Lower leg skin (tissue), 4 donors: ENCODE measurements at regions not wholly inside any gene's neighbourhood (a gene's known extent, or its start where the extent isn't known, plus 50 kb on each side); places are given as distances from the start of the nearest gene placed in this dataset.
"Not testable (repeated sequence)": the region's sequence is repeated elsewhere in the genome, so short reads cannot be mapped to it uniquely, and the experiment has no call there.

Source experiments
- DNase-seq, 2 donors: peaks; one replicate each; pipeline ENCODE4 v3.0.0-alpha.2; 2019; ENCODE audit warnings: low spot score in 2 of 2
- H3K4me3 ChIP-seq: fragments of 200-600 bp; sonication (generic); 2 replicates; pipeline ENCODE4 v1.5.1; 2017; ENCODE audit warnings: mild to moderate bottlenecking, low read depth; ENCODE audit not compliant: poor library complexity, severe bottlenecking
- CTCF ChIP-seq, 3 donors: fragments of 450-650 bp; IDR thresholded peaks; one replicate each; pipeline ENCODE4 v1.5.1; 2016; ENCODE audit warnings: antibody characterized with exemption in 3 of 3, mild to moderate bottlenecking in 3 of 3, moderate library complexity in 2 of 3
- POLR2A ChIP-seq, 2 donors: fragments of 450-650 bp; IDR thresholded peaks; one replicate each; pipeline ENCODE4 v1.6.1; 2016 to 2017; ENCODE audit warnings: antibody characterized with exemption in 2 of 2, mild to moderate bottlenecking in 1 of 2, moderate library complexity in 1 of 2
- WGBS, 2 donors: methylation state at CpG; one replicate each; pipeline ENCODE4 v1.1.5; 2018; 5-methylcytosine and 5-hydroxymethylcytosine counted together
- intact Hi-C: fragments of 100-400 bp; cut with DNase I; formaldehyde crosslinking; loops from one replicate; pipeline ENCODE4 v1.15.0; 2023; ENCODE audit warnings: low total_unique reads

DNA sequence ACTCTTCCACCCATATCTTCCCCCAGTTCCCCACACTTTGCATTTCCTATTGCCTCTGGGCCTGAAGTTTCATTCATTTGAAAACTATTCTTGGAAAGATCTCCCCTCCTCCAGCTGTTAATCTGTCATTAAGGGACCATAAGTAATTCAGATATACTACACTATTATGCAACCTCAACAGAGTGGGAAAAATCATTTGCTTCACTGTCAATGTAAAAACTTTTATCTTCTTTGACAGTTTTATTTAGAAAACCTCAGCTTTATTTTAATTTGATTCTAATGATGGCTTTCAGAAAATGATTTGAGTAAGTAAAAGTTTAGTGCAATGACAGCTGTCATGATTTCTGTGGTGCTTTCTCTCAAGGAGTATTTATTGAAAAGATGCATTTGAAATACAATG lies 435.3 kb upstream of the KCNMB2 start:
- no peak overlapping the region for H3K4me3 ChIP-seq
- intact Hi-C loops: loop anchor here (10.0 kb wide), 1 partner anchor 1884 kb away; no protein-coding TSS in a partner anchor
- TF ChIP-seq POLR2A (IDR thresholded peaks at IDR 0.05) (no peak), CTCF (IDR thresholded peaks at IDR 0.05) (no peak)
- DNase-seq: no peak

DNA sequence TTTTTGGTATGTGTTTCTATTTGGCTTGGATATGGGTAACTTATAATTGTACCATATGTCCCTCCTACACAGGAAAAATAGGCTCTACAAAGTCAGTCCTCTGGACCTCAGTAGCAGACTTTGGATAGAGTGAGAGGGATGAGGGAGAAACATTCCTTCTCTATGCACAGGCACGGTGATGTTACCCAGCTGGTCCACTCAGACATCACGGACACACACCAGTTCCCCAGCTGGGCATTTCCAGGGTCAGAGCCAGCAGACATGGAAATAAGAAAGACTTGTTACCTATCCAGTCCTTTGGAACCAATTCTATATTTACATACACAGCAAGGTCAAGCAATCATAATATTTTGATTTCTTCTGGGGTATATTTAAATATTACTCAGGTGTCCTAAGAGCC lies 433.1 kb upstream of the KCNMB2 start:
- no peak overlapping the region for H3K4me3 ChIP-seq
- intact Hi-C loops: loop anchor here (10.0 kb wide), 1 partner anchor 1882 kb away; no protein-coding TSS in a partner anchor
- no peak for DNase-seq
- WGBS, 2 donors: 88 to 97% methylated on average over 2 of the region's 2 CpGs
- TF ChIP-seq CTCF (IDR thresholded peaks at IDR 0.05) (no peak), POLR2A (IDR thresholded peaks at IDR 0.05) (no peak)

DNA sequence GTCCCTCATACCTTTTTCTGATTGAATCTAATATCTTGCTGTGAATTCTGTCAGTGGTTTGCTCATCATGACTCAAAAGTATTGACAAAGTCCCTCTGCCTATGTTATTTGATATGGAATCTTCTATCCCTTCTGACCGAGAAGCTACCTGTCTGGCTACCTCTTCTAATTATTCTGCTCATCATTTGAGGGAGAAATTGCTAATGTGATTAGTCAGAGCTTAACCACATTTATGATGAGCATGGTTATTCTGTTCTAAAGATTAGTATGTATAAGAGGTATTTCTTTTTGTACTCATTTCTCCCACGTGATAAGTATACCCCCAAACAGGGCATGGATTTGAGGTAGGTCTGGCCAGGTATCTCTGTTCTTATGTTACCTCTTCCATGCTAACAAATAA lies 428.4 kb upstream of the KCNMB2 start:
- WGBS, 2 donors: 92 to 96% methylated on average over 2 of the region's 2 CpGs
- no peak for DNase-seq
- no peak for TF ChIP-seq CTCF (IDR thresholded peaks at IDR 0.05)
- TF ChIP-seq POLR2A (IDR thresholded peaks at IDR 0.05): no peak
- no peak overlapping the region for H3K4me3 ChIP-seq
- intact Hi-C loops: loop anchor here (10.0 kb wide), 1 partner anchor 1877 kb away; no protein-coding TSS in a partner anchor

DNA sequence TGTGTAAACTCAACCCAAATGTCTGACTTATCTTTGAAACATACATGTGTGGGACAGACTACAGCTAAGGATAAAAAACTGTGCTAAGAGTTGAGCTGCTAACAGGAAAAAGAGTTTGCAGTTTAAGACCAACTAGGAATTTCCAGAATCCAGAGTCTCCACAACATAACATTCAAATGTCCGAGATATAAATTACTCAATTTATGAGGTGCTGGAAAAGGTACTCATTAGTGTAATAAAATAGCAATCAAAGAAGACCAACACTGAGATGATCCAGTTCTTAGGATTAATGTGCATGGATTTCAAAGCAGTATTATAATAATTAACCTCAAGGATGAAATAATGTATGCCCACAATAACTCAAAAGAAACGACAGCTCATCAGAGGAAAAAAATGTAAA lies 426.5 kb upstream of the KCNMB2 start:
- DNase-seq: no peak
- intact Hi-C loops: loop anchor here (10.0 kb wide), 1 partner anchor 1875 kb away; no protein-coding TSS in a partner anchor
- H3K4me3 ChIP-seq: no peak overlapping the region
- TF ChIP-seq CTCF (IDR thresholded peaks at IDR 0.05) (no peak), POLR2A (IDR thresholded peaks at IDR 0.05) (no peak)
- 57 to 66% methylated on average over 2 of the region's 2 CpGs for whole genome bisulfite sequencing, 2 donors

DNA sequence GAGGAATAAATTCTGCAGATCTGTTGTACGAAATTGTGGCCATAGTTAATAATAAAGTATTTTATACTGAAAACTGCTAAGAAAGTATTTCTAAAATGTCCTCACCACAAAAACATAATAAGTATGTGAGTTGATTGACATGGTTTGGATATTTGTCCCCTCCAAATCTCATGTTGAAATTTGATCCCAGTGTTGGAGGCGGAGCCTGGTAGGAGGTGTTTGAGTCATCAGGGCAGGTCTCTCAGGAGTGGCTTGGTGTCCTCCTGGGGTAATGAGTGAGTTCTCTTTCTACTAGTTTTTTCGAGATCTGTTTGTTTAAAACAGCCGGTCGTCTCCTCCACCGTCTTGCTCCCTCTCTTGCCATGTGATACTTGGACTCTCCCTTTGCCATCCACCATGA lies 424.1 kb upstream of the KCNMB2 start:
- no peak overlapping the region for H3K4me3 ChIP-seq
- 95 to 98% methylated on average over 6 of the region's 6 CpGs for WGBS, 2 donors
- intact Hi-C loops: no loop called here
- TF ChIP-seq POLR2A (IDR thresholded peaks at IDR 0.05) (no peak), CTCF (IDR thresholded peaks at IDR 0.05) (no peak)
- no peak for DNase-seq

DNA sequence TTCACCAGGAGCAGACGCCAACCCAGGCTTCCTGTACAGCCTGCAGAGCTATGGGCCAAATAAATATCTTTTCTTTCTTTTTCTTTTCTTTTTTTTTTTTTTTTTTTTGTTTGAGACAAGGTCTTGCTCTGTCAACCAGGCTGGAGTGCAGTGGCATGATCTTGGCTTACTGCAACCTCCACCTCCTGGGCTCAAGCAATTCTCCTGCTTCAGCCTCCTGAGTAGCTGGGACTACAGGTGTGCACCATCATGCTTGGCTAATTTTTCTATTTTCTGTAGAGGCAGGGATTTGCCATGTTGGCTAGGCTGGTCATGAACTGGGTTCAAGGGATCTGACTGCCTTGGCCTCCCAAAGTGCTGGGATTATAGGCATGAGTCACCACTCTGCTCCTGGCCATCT lies 423.7 kb upstream of the KCNMB2 start:
- WGBS, 2 donors: 100% methylated on average over 1 of the region's 1 CpG

More for the DNA sequence above, 423.7 kb upstream of the KCNMB2 start:
- H3K4me3 ChIP-seq, DNase-seq, intact Hi-C loops: not testable (repeated sequence)
